SK-N-MC (cell line): ENCODE measurements at regions not wholly inside any gene's neighbourhood (a gene's known extent, or its start where the extent isn't known, plus 50 kb on each side); places are given as distances from the start of the nearest gene placed in this dataset.

Experiments
- DNase-seq: peaks from one replicate; pipeline ENCODE4 v3.0.0-alpha.2; 2011; ENCODE audit warnings: low read depth, low spot score
- H3K27ac ChIP-seq: fragments of 200-600 bp; sonication (generic); 2 replicates; pipeline ENCODE4 v1.5.1; 2016; ENCODE audit warnings: mixed run types
- H3K36me3 ChIP-seq: fragments of 200-600 bp; sonication (generic); 2 replicates; pipeline ENCODE4 v1.6.1; 2017; ENCODE audit warnings: antibody characterized with exemption, low read length, mixed read lengths; ENCODE audit not compliant: insufficient read depth
- H3K4me3 ChIP-seq: fragments of 200-600 bp; sonication (generic); 2 replicates; pipeline ENCODE4 v1.5.1; 2016
- H3K9ac ChIP-seq: fragments of 200-600 bp; sonication (generic); 2 replicates; pipeline ENCODE4 v1.8.0; 2017; ENCODE audit warnings: mixed run types, mixed read lengths; ENCODE audit not compliant: insufficient read length
- H3K9me3 ChIP-seq: fragments of 200-600 bp; sonication (generic); 2 replicates; pipeline ENCODE4 v1.6.1; 2017; ENCODE audit warnings: low read depth, mild to moderate bottlenecking, antibody characterized with exemption, low read length, moderate library complexity, mixed read lengths
- EZH2 ChIP-seq: fragments of 200-600 bp; sonication (generic); IDR thresholded peaks from one replicate; pipeline ENCODE4 v1.6.1; 2017; ENCODE audit warnings: antibody characterized with exemption
- FOXP2 ChIP-seq: optimal IDR thresholded peaks from 2 replicates; pipeline ENCODE3; 2011; ENCODE audit warnings: mild to moderate bottlenecking, moderate library complexity; ENCODE audit not compliant: insufficient read depth; ENCODE audit errors: extremely low read length, control extremely low read depth
- POLR2AphosphoS5 ChIP-seq: IDR thresholded peaks from 2 replicates; pipeline ENCODE4 v1.6.1; 2012; ENCODE audit warnings: mild to moderate bottlenecking, low read depth, low read length, borderline replicate concordance

DNA sequence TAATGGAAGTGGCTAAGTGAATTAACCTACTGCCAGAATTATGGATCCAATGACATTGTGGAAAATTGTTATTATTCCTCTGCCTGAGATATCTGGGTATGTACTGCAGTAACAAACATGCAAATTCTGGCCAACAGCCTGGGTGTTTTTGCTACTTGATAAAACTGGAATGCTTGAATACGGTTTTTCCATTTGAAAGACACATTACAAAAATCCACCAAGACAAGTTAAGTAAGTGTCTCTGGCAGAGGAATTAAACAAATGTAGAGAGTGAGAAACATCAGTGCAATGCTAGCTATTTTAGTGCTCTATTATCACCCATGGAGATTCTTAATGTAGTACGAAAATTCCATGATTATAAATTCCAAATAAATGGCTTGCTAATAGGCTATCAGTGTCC is 312.4 kb upstream of the MEIS1 start:
- H3K36me3 ChIP-seq = no peaks in the 10 kb centered on the region
- no peak for DNase-seq
- H3K4me3 ChIP-seq = no peak overlapping the region
- H3K9ac ChIP-seq = no peak overlapping the region
- no peak for TF ChIP-seq EZH2
- no peak for TF ChIP-seq POLR2AphosphoS5
- TF ChIP-seq FOXP2 = no peak
- H3K27ac ChIP-seq = no peak overlapping the region
- no peaks in the 10 kb centered on the region for H3K9me3 ChIP-seq

DNA sequence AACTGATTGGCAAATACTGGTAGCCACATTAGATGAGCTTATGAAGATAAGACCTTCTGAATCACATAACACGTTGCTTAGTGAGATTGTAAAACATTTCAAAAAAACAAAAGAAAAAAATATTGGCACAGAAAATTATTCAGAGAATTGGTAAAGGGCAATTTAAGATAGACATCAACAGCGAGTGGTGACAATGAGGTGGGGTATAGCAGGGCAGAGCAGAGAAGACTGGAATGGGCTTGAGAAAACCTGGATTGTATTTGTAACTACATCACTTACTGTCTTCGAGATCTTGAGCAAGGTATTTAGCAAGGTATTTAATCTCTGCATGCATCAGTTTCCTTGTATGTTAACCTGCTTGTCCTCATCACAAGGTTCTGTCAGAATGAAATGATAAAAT is 313.0 kb upstream of the MEIS1 start:
- H3K4me3 ChIP-seq = no peak overlapping the region
- H3K9me3 ChIP-seq = no peaks in the 10 kb centered on the region
- no peak overlapping the region for H3K9ac ChIP-seq
- H3K27ac ChIP-seq = no peak overlapping the region
- TF ChIP-seq POLR2AphosphoS5 (no peak), EZH2 (no peak), FOXP2 (no peak)
- no peaks in the 10 kb centered on the region for H3K36me3 ChIP-seq
- no peak for DNase-seq

DNA sequence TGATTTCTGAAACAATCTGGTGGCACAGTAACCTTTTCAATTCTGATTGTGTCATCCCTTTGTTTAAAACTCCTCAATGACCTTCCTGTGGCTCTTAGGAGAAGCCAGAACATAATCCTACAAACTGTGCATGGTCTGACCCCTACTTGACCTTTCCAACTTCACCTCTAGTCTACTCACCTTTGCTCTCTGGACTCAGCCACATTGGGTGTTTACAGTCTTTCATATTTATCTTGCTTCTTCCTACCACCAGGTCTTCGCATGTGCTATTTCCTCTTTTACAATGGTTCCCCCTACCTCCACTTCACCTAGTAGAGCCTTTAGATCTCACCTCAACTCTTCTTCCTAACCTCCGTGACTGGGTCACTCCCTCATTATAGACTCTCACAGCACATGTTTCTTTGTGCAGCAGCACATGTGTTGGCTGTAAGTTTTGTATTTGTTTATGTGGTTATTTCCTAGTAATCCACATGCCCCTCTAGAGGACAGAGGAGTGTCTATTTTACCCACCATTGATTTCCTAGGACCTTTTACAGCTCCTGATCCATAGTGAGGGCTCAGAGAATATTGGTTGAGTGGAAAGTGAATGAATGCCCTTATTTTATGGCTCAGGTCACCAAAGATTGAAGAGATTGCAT is 320.8 kb upstream of the MEIS1 start:
- TF ChIP-seq FOXP2 (no peak), POLR2AphosphoS5 (no peak), EZH2 (no peak)
- DNase-seq = no peak
- no peaks in the 10 kb centered on the region for H3K36me3 ChIP-seq
- H3K9ac ChIP-seq = no peak overlapping the region
- no peak overlapping the region for H3K27ac ChIP-seq
- H3K9me3 ChIP-seq = no peaks in the 10 kb centered on the region
- H3K4me3 ChIP-seq = no peak overlapping the region

DNA sequence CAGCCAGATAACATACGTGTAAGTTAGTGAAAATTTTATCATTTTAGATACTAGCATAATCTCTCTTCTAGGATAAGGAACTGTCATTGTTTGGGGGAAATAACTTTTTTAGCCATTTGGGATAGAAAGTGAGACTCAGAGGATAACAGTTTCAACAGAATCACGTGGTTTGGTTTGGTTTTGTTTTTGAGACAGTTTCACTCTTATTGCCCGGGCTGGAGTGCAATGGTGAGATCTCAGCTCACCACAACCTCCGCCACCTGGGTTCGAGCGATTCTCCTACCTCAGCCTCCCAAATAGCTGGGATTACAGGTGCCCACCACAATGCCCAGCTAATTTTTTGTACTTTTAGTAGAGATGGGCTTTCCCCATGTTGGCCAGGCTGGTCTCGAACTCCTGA is 323.2 kb upstream of the MEIS1 start:
- TF ChIP-seq POLR2AphosphoS5 (no peak), FOXP2 (no peak), EZH2 (no peak)
- H3K4me3 ChIP-seq = no peak overlapping the region
- no peaks in the 10 kb centered on the region for H3K9me3 ChIP-seq
- H3K9ac ChIP-seq = no peak overlapping the region
- no peaks in the 10 kb centered on the region for H3K36me3 ChIP-seq
- H3K27ac ChIP-seq = no peak overlapping the region
- no peak for DNase-seq

DNA sequence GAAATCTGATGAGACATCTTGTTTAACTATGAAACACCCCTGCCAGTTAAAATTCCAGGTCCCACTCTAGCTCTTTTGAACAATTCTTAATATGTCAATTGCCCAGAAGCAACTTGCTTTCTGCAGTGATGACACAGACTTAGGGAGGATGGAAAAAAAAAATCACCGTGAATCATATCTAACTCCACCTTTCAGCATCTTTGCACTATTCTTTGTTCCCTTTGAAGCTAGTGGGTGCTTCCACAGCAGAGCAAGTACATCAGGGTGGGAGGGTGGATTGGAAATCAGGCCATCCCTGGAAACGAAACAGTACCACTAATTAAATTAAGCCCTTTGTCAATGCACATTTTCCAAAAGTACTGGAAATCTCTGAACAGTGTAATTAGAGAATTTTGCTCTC is 324.3 kb upstream of the MEIS1 start:
- no peak overlapping the region for H3K27ac ChIP-seq
- H3K4me3 ChIP-seq = no peak overlapping the region
- H3K9me3 ChIP-seq = no peaks in the 10 kb centered on the region
- no peak for DNase-seq
- TF ChIP-seq EZH2 (no peak), FOXP2 (no peak), POLR2AphosphoS5 (no peak)
- H3K9ac ChIP-seq = no peak overlapping the region
- no peaks in the 10 kb centered on the region for H3K36me3 ChIP-seq

DNA sequence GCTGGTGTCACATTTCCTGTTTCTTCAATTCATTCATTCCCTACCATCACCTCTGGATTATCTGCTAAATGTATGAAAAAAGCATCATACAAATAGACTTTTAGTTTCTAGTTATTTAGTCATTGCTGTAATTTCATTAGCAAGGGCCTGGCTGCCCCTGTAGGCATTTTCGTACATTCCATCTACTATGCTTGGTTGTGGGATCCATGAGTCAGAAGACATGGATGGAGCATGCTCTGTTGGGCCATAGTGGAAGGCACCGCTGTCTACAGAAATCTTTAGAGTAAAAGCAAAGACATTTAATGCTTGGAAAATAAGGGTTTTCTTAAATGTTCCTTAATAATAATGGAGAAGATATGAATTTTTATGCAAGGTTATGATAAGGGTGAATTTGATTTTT is 324.8 kb upstream of the MEIS1 start:
- DNase-seq = no peak
- Histone ChIP-seq H3K9ac (no peak overlapping the region), H3K36me3 (no peaks in the 10 kb centered on the region), H3K4me3 (no peak overlapping the region), H3K9me3 (no peaks in the 10 kb centered on the region), H3K27ac (no peak overlapping the region)
- no peak for TF ChIP-seq EZH2
- no peak for TF ChIP-seq FOXP2
- no peak for TF ChIP-seq POLR2AphosphoS5

DNA sequence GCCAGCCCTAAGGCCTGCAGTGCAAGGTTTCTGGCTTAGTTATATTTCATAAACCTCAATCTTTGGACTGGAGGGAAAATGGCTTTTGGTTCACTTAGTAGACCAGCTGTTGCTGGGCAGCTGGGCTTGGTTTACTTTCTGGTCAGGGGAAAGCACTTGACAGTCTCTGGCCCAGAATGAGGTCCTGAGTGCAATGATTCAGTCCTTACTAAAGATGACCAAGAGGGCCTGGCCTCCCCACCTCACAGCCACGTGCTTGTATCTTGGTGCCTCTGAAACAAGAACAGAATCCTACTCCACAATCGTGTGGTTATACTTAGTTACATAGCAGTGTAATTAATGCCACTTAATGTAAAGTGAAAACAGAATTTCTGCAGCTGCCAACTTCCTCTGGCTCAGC is 325.5 kb upstream of the MEIS1 start:
- Histone ChIP-seq H3K4me3 (no peak overlapping the region), H3K36me3 (no peaks in the 10 kb centered on the region), H3K9me3 (no peaks in the 10 kb centered on the region), H3K9ac (no peak overlapping the region), H3K27ac (no peak overlapping the region)
- DNase-seq = no peak
- TF ChIP-seq FOXP2 = no peak
- TF ChIP-seq POLR2AphosphoS5 = no peak
- no peak for TF ChIP-seq EZH2

DNA sequence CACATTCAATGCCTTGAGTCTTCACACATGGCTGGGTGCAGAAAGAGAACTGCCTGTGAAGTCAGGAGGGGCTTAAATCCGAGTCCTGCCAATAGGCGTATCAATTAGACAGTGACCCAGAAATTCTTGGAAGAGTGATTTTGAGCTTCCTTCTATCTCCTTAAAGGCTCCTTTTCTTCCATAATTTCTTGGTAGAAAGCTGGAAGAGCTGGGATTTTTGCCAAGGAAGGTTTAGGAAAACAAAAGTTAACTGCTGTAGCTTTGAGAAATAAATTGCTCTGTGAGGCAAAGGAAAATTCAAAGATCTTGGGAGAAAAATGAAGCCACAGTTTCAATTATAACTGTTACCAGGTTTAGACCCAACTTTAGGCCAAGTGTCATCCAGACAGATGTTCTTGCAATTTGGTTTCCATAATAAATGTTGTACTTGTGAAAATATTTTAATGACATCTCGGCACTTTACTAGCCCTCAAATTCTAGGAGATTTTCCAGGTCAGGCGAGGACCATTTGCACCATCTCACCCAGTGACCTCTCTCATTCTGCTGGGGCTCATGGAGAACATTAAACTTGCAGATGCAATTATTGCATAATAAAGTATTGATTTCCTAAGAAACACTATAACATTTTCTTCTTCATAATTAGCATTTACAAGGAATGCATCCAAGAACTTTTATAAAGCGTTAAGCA is 329.7 kb upstream of the MEIS1 start:
- no peak for DNase-seq
- no peak overlapping the region for H3K4me3 ChIP-seq
- TF ChIP-seq FOXP2 = no peak
- TF ChIP-seq EZH2 = no peak
- no peak for TF ChIP-seq POLR2AphosphoS5
- no peak overlapping the region for H3K27ac ChIP-seq
- H3K9ac ChIP-seq = no peak overlapping the region
- H3K36me3 ChIP-seq = no peaks in the 10 kb centered on the region
- H3K9me3 ChIP-seq = no peaks in the 10 kb centered on the region

DNA sequence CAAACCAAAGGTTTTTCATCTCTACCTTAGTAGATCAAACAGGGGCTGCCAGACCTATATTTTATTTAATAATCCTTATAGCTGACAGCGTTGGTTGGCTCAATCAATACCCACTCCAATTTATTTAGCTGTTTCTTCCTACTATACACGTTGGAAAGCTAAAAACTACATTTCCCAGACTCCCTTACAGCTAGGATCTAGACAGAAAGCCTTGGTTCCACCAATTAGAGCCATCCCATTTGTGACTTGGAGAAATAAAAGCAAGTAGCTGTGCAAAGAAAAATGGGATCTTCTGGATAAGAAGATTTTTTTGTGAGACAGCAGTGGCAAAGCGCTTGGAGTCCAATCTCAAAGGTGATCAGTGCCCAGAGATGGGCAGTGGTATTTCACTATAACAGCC is 331.3 kb upstream of the MEIS1 start:
- Histone ChIP-seq H3K9ac (no peak overlapping the region), H3K27ac (no peak overlapping the region), H3K36me3 (no peaks in the 10 kb centered on the region), H3K9me3 (no peaks in the 10 kb centered on the region), H3K4me3 (no peak overlapping the region)
- TF ChIP-seq POLR2AphosphoS5 (no peak), FOXP2 (no peak), EZH2 (no peak)
- DNase-seq = no peak
